IMR-90 (cell line): ENCODE measurements at regions not wholly inside any gene's neighbourhood (a gene's known extent, or its start where the extent isn't known, plus 50 kb on each side); places are given as distances from the start of the nearest gene placed in this dataset.

ENCODE experiments used
- ATAC-seq: fragments of 200-7000 bp; cut with Tn5 transposase; 2 replicates; pipeline ENCODE4 v1.9.1; 2020; ENCODE audit warnings: low read depth, mild to moderate bottlenecking, moderate library complexity
- BruUV-seq: library from RNA; stranded (reverse); fragments of 400-500 nt; replicated peaks from 2 replicates; lab custom pipeline; 2021; lab: Mats Ljungman, UMichigan
- CTCF ChIA-PET: fragments of 300-600 bp; formaldehyde crosslinking; extraction: SDS; loops from one replicate; lab custom pipeline; 2021; ENCODE audit warnings: antibody characterized with exemption; lab: Yijun Ruan, JAX
- POLR2A ChIA-PET: fragments of 300-600 bp; sonication (Branson Sonifier 250); formaldehyde crosslinking; loops from one replicate; lab custom pipeline; 2022; ENCODE audit warnings: antibody characterized with exemption; ENCODE audit not compliant: unreplicated experiment; lab: Charles Lee
- DNase-seq: peaks from one replicate; pipeline ENCODE4 v3.0.0; 2013
- H2AFZ ChIP-seq: replicated peaks from 2 replicates; pipeline ENCODE3; 2013; ENCODE audit warnings: low read length, mild to moderate bottlenecking; ENCODE audit not compliant: poor library complexity
- H2AK5ac ChIP-seq: 2 replicates; pipeline ENCODE4 v1.6.1; 2013; ENCODE audit warnings: low read depth, low read length, inconsistent platforms
- H2AK9ac ChIP-seq: replicated peaks from 2 replicates; pipeline ENCODE3; 2013; ENCODE audit warnings: mild to moderate bottlenecking, low read depth, low read length, moderate library complexity; ENCODE audit not compliant: poor library complexity
- H2BK120ac ChIP-seq: 2 replicates; pipeline ENCODE4 v1.6.1; 2013; ENCODE audit warnings: low read depth, low read length, inconsistent platforms
- H2BK15ac ChIP-seq: 3 replicates; pipeline ENCODE4 v1.6.1; 2013; ENCODE audit warnings: low read depth, low read length, inconsistent platforms
- H2BK20ac ChIP-seq: 2 replicates; pipeline ENCODE4 v1.6.1; 2013; ENCODE audit warnings: low read depth, mild to moderate bottlenecking, inconsistent platforms, low read length, moderate library complexity
- H2BK5ac ChIP-seq: 2 replicates; pipeline ENCODE4 v1.6.1; 2013; ENCODE audit warnings: mild to moderate bottlenecking, low read depth, low read length, inconsistent platforms; ENCODE audit not compliant: poor library complexity, severe bottlenecking
- H3K14ac ChIP-seq: replicated peaks from 2 replicates; pipeline ENCODE4 v1.6.1; 2013; ENCODE audit warnings: low read depth, low read length, inconsistent platforms
- H3K18ac ChIP-seq: 2 replicates; pipeline ENCODE4 v1.6.1; 2013; ENCODE audit warnings: low read depth, low read length, control low read depth
- H3K23ac ChIP-seq: 2 replicates; pipeline ENCODE4 v1.6.1; 2013; ENCODE audit warnings: low read depth, low read length, inconsistent platforms
- H3K27ac ChIP-seq: 2 replicates; pipeline ENCODE4 v1.5.1; 2013; ENCODE audit warnings: mild to moderate bottlenecking, control low read depth, low read length; ENCODE audit not compliant: insufficient read depth
- H3K27me3 ChIP-seq: 2 replicates; pipeline ENCODE4 v1.6.1; 2013; ENCODE audit warnings: low read length; ENCODE audit not compliant: control insufficient read depth, insufficient read depth
- H3K36me3 ChIP-seq: 2 replicates; pipeline ENCODE4 v1.6.1; 2013; ENCODE audit warnings: low read length, mixed read lengths; ENCODE audit not compliant: control insufficient read depth, insufficient read depth
- H3K4ac ChIP-seq: 2 replicates; pipeline ENCODE4 v1.6.1; 2013; ENCODE audit warnings: low read depth, low read length, inconsistent platforms
- H3K4me1 ChIP-seq: 2 replicates; pipeline ENCODE4 v1.6.1; 2013; ENCODE audit warnings: low read length, mixed read lengths; ENCODE audit not compliant: control insufficient read depth, insufficient read depth
- H3K4me2 ChIP-seq: 2 replicates; pipeline ENCODE4 v1.6.1; 2013; ENCODE audit warnings: low read depth, mild to moderate bottlenecking, control low read depth, low read length, moderate library complexity
- H3K4me3 ChIP-seq: 2 replicates; pipeline ENCODE4 v1.5.1; 2013; ENCODE audit warnings: low read depth, mild to moderate bottlenecking, control low read depth, low read length, moderate library complexity; ENCODE audit not compliant: insufficient read depth
- H3K56ac ChIP-seq: 2 replicates; pipeline ENCODE4 v1.6.1; 2013; ENCODE audit warnings: low read length, inconsistent platforms; ENCODE audit not compliant: insufficient read depth; ENCODE audit errors: extremely low read depth
- H3K79me1 ChIP-seq, 2 experiments: 2 replicates each; pipeline ENCODE4 v1.6.1; 2013; ENCODE audit warnings: low read length in 2 of 2, inconsistent platforms in 1 of 2, low read depth in 1 of 2
- H3K9ac ChIP-seq: 2 replicates; pipeline ENCODE4 v1.6.1; 2013; ENCODE audit warnings: low read depth, low read length, control low read depth
- H3K9me1 ChIP-seq: 2 replicates; pipeline ENCODE4 v1.6.1; 2013; ENCODE audit warnings: low read length, inconsistent platforms; ENCODE audit not compliant: insufficient read depth
- H3K9me3 ChIP-seq: 2 replicates; pipeline ENCODE4 v1.6.1; 2013; ENCODE audit warnings: low read length; ENCODE audit not compliant: control insufficient read depth, insufficient read depth
- H4K20me1 ChIP-seq: 2 replicates; pipeline ENCODE4 v1.6.1; 2013; ENCODE audit warnings: low read length, inconsistent platforms; ENCODE audit not compliant: insufficient read depth
- H4K5ac ChIP-seq: 2 replicates; pipeline ENCODE4 v1.6.1; 2013; ENCODE audit warnings: mild to moderate bottlenecking, low read depth, low read length, control low read depth
- H4K8ac ChIP-seq, 2 experiments: 2 replicates each; pipeline ENCODE4 v1.6.1; 2013; ENCODE audit warnings: low read depth in 2 of 2, low read length in 2 of 2, control low read depth in 1 of 2, inconsistent platforms in 1 of 2
- H4K91ac ChIP-seq: 2 replicates; pipeline ENCODE4 v1.6.1; 2013; ENCODE audit warnings: low read depth, low read length, inconsistent platforms; ENCODE audit not compliant: insufficient read depth
- BHLHE40 ChIP-seq: fragments of 150-350 bp; IDR thresholded peaks from 2 replicates; pipeline ENCODE4 v1.6.1; 2016; ENCODE audit warnings: mild to moderate bottlenecking, low read depth, low read length
- ELK1 ChIP-seq: fragments of 150-350 bp; IDR thresholded peaks from 2 replicates; pipeline ENCODE4 v1.6.1; 2016; ENCODE audit warnings: low read depth, mild to moderate bottlenecking, low read length, moderate library complexity, borderline replicate concordance
- FOS ChIP-seq: fragments of 150-350 bp; IDR thresholded peaks from 2 replicates; pipeline ENCODE4 v1.6.1; 2016; ENCODE audit warnings: low read depth, low read length
- MAFK ChIP-seq: IDR thresholded peaks from 2 replicates; pipeline ENCODE4 v1.6.1; 2012; ENCODE audit warnings: low read depth, low read length, improper control_type of control experiment
- MAZ ChIP-seq: IDR thresholded peaks from 2 replicates; pipeline ENCODE4 v1.6.1; 2012; ENCODE audit warnings: low read depth, mild to moderate bottlenecking, low read length, improper control_type of control experiment, moderate library complexity, borderline replicate concordance
- MXI1 ChIP-seq: IDR thresholded peaks from 2 replicates; pipeline ENCODE4 v1.6.1; 2012; ENCODE audit warnings: low read depth, mild to moderate bottlenecking, low read length, moderate library complexity, borderline replicate concordance
- NFE2L2 ChIP-seq: fragments of 150-350 bp; IDR thresholded peaks from 2 replicates; pipeline ENCODE4 v1.6.1; 2016; ENCODE audit warnings: low read depth, mild to moderate bottlenecking, low read length
- POLR2A ChIP-seq: IDR thresholded peaks from 2 replicates; pipeline ENCODE4 v1.6.1; 2012; ENCODE audit warnings: mild to moderate bottlenecking, low read depth, low read length
- RAD21 ChIP-seq: IDR thresholded peaks from 2 replicates; pipeline ENCODE4 v1.6.1; 2012; ENCODE audit warnings: low read length, improper control_type of control experiment
- RCOR1 ChIP-seq: IDR thresholded peaks from 2 replicates; pipeline ENCODE4 v1.6.1; 2012; ENCODE audit warnings: mild to moderate bottlenecking, low read length, improper control_type of control experiment; ENCODE audit not compliant: insufficient replicate concordance
- RFX5 ChIP-seq: IDR thresholded peaks from 2 replicates; pipeline ENCODE4 v1.8.0; 2012; ENCODE audit warnings: low read depth, mild to moderate bottlenecking, low read length, moderate library complexity
- SMC3 ChIP-seq: fragments of 150-350 bp; IDR thresholded peaks from 2 replicates; pipeline ENCODE4 v1.6.1; 2016; ENCODE audit warnings: low read depth, mild to moderate bottlenecking, antibody characterized with exemption, low read length, moderate library complexity
- WGBS, 2 experiments: methylation state at CpG; one replicate each; pipeline versions ENCODE4 v1.1.5 to v1.1.7; 2013; ENCODE audit warnings: missing lambda C conversion rate in 2 of 2; ENCODE audit not compliant: insufficient read length in 1 of 2; ENCODE audit errors: extremely low coverage in 2 of 2; 5-methylcytosine and 5-hydroxymethylcytosine counted together
- dilution Hi-C: fragments of 300-500 bp; cut with HindIII; formaldehyde crosslinking; loops from one replicate; pipeline ENCODE4 v1.14.3; 2018; ENCODE audit warnings: low sequenced_read_pairs; ENCODE audit not compliant: unreplicated experiment
- in situ Hi-C: fragments of 300-500 bp; cut with MboI; formaldehyde crosslinking; loops from 3 replicates; pipeline ENCODE4 v1.14.3; 2019; ENCODE audit warnings: low sequenced_read_pairs, inconsistent platforms, mixed read lengths
- intact Hi-C: fragments of 100-400 bp; cut with micrococcal nuclease; formaldehyde crosslinking; loops from 2 replicates; pipeline ENCODE4 v1.10.0; 2022
- TF ChIP-seq, protein P1 (sequence below): conservative IDR thresholded peaks from 2 replicates; pipeline ENCODE4 v1.5.1; 2012; ENCODE audit warnings: mild to moderate bottlenecking, low read depth, low read length, improper control_type of control experiment
- TF ChIP-seq, protein P2 (sequence below): fragments of 150-350 bp; IDR thresholded peaks from 2 replicates; pipeline ENCODE4 v1.6.1; 2017; ENCODE audit warnings: mild to moderate bottlenecking, antibody characterized with exemption, low read length, low read depth

- no peak overlapping the region for H3K9ac ChIP-seq
- no peak overlapping the region for H2AK5ac ChIP-seq
- no peaks in the 10 kb centered on the region for H3K27me3 ChIP-seq
- H2BK5ac ChIP-seq: no peak overlapping the region
- peaks cover 10% of the 10 kb centered on the region; the same call in 1 of the 2 replicates for H3K9me1 ChIP-seq
- H3K4me1 ChIP-seq: peaks cover 14% of the 10 kb centered on the region
- 0 out of 2 replicates have a peak overlapping the region, but pooled peaks have one; percentile 40 for H2BK20ac ChIP-seq
- H4K8ac ChIP-seq: no peak overlapping the region
- no peak overlapping the region for H2AK9ac ChIP-seq
- WGBS, 2 experiments: 95% methylated on average over 5 of the region's 6 CpGs; no CpG with 5 or more reads in 1 of the 2 experiments
- no peak overlapping the region for H3K23ac ChIP-seq
- no peak overlapping the region for H4K91ac ChIP-seq
- ATAC-seq (no peak), DNase-seq (no peak)
- H2BK120ac ChIP-seq: no peak overlapping the region
- no peak overlapping the region; the same call in 1 of the 2 replicates for H3K4ac ChIP-seq
- no peak overlapping the region for H3K4me2 ChIP-seq
- CTCF ChIA-PET: interaction anchor here (1.1 kb wide), 1 partner anchor 15 kb away, joined by 3 read pairs; no protein-coding TSS in a partner anchor
- H4K5ac ChIP-seq: no peak overlapping the region
- H3K27ac ChIP-seq: no peak overlapping the region
- dilution Hi-C loops (no loop called here), in situ Hi-C loops (no loop called here), intact Hi-C loops (loop anchor here (5.0 to 10.0 kb wide), 2 partner anchors 87 to 219 kb away; no protein-coding TSS in a partner anchor)
- 0 out of 3 replicates have a peak overlapping the region, but pooled peaks have one; percentile 22 for H2BK15ac ChIP-seq
- no peaks in the 10 kb centered on the region for H3K36me3 ChIP-seq
- H3K4me3 ChIP-seq: no peak overlapping the region
- no peak overlapping the region for H3K56ac ChIP-seq
- POLR2A ChIA-PET: no interaction called here
- no peak overlapping the region for H2AFZ ChIP-seq
- H3K79me1 ChIP-seq: no peaks in the 10 kb centered on the region
- no TSS peak for BruUV-seq
- no peaks in the 10 kb centered on the region for H4K20me1 ChIP-seq
- TF ChIP-seq MAFK (no peak), POLR2A (no peak), NFE2L2 (no peak), FOS (no peak), RFX5 (no peak), SMC3 (no peak), RCOR1 (no peak), RAD21 (no peak), MAZ (no peak), MXI1 (no peak), BHLHE40 (no peak), ELK1 (no peak)
- TF ChIP-seq, protein P1, sequence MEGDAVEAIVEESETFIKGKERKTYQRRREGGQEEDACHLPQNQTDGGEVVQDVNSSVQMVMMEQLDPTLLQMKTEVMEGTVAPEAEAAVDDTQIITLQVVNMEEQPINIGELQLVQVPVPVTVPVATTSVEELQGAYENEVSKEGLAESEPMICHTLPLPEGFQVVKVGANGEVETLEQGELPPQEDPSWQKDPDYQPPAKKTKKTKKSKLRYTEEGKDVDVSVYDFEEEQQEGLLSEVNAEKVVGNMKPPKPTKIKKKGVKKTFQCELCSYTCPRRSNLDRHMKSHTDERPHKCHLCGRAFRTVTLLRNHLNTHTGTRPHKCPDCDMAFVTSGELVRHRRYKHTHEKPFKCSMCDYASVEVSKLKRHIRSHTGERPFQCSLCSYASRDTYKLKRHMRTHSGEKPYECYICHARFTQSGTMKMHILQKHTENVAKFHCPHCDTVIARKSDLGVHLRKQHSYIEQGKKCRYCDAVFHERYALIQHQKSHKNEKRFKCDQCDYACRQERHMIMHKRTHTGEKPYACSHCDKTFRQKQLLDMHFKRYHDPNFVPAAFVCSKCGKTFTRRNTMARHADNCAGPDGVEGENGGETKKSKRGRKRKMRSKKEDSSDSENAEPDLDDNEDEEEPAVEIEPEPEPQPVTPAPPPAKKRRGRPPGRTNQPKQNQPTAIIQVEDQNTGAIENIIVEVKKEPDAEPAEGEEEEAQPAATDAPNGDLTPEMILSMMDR: no peak
- TF ChIP-seq, protein P2, sequence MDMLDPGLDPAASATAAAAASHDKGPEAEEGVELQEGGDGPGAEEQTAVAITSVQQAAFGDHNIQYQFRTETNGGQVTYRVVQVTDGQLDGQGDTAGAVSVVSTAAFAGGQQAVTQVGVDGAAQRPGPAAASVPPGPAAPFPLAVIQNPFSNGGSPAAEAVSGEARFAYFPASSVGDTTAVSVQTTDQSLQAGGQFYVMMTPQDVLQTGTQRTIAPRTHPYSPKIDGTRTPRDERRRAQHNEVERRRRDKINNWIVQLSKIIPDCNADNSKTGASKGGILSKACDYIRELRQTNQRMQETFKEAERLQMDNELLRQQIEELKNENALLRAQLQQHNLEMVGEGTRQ: no peak
- H3K18ac ChIP-seq: no peak overlapping the region
- no peaks in the 10 kb centered on the region for H3K9me3 ChIP-seq
- no peak overlapping the region for H3K14ac ChIP-seq
These were observed 377.9 kb downstream of the SLC4A3 start for GRCh38 chr2:220005362-220005761.
